WTC11 (cell line): ENCODE measurements at regions not wholly inside any gene's neighbourhood (a gene's known extent, or its start where the extent isn't known, plus 50 kb on each side); places are given as distances from the start of the nearest gene placed in this dataset.

ENCODE experiments used
- AFF4 ChIP-seq: sonication (generic); formaldehyde crosslinking; IDR thresholded peaks from 2 replicates; pipeline ENCODE4 v1.8.1; 2023; ENCODE audit warnings: mild to moderate bottlenecking, missing genetic modification reagents, borderline replicate concordance
- ARID4B ChIP-seq: sonication (generic); formaldehyde crosslinking; IDR thresholded peaks from 2 replicates; pipeline ENCODE4 v1.8.0; 2023; ENCODE audit warnings: missing genetic modification reagents, mild to moderate bottlenecking, borderline replicate concordance
- CREB1 ChIP-seq: sonication (generic); formaldehyde crosslinking; IDR thresholded peaks from 2 replicates; pipeline ENCODE4 v1.8.0; 2023; ENCODE audit warnings: mild to moderate bottlenecking, missing genetic modification reagents
- CTCF ChIP-seq: fragments of 200-600 bp; IDR thresholded peaks from 2 replicates; pipeline ENCODE4 v1.8.0; 2022; ENCODE audit warnings: antibody characterized with exemption
- ESRRA ChIP-seq: sonication (generic); formaldehyde crosslinking; IDR thresholded peaks from 2 replicates; pipeline ENCODE4 v1.8.1; 2022; ENCODE audit warnings: mild to moderate bottlenecking, missing genetic modification reagents, borderline replicate concordance
- ETV6 ChIP-seq: sonication (generic); formaldehyde crosslinking; IDR thresholded peaks from 2 replicates; pipeline ENCODE4 v1.8.1; 2022; ENCODE audit warnings: mild to moderate bottlenecking, missing genetic modification reagents
- FOXP4 ChIP-seq: sonication (generic); formaldehyde crosslinking; IDR thresholded peaks from 2 replicates; pipeline ENCODE4 v1.8.0; 2022; ENCODE audit warnings: mild to moderate bottlenecking, missing genetic modification reagents
- GTF2I ChIP-seq: fragments of 250-450 bp; sonication (Bioruptor Pico); conservative IDR thresholded peaks from 2 replicates; pipeline ENCODE4 v1.4.0; 2021; ENCODE audit warnings: mild to moderate bottlenecking
- MAX ChIP-seq: sonication (generic); formaldehyde crosslinking; IDR thresholded peaks from 2 replicates; pipeline ENCODE4 v1.8.0; 2022; ENCODE audit warnings: mild to moderate bottlenecking, missing genetic modification reagents
- MXD4 ChIP-seq: fragments of 250-450 bp; sonication (Bioruptor Pico); IDR thresholded peaks from 2 replicates; pipeline ENCODE4 v1.8.0; 2021; ENCODE audit warnings: mild to moderate bottlenecking, moderate library complexity, borderline replicate concordance
- MYBL2 ChIP-seq: sonication (generic); formaldehyde crosslinking; IDR thresholded peaks from 2 replicates; pipeline ENCODE4 v1.8.1; 2023; ENCODE audit warnings: mild to moderate bottlenecking, moderate library complexity, missing genetic modification reagents
- NR1H2 ChIP-seq: sonication (generic); formaldehyde crosslinking; IDR thresholded peaks from 2 replicates; pipeline ENCODE4 v1.9.0; 2021; ENCODE audit warnings: mild to moderate bottlenecking, moderate library complexity, missing genetic modification reagents
- ZNF232 ChIP-seq: sonication (generic); formaldehyde crosslinking; IDR thresholded peaks from 2 replicates; pipeline ENCODE4 v1.8.0; 2022; ENCODE audit warnings: mild to moderate bottlenecking, missing genetic modification reagents
- ZNF512 ChIP-seq: sonication (generic); formaldehyde crosslinking; IDR thresholded peaks from 2 replicates; pipeline ENCODE4 v1.8.1; 2022; ENCODE audit warnings: missing genetic modification reagents, borderline replicate concordance

GRCh38 chr2:16039823-16040222 is 99.5 kb downstream of the MYCN start:
- no peak for TF ChIP-seq MYBL2 (CRISPR knock-in tag)
- TF ChIP-seq CTCF: no peak
- TF ChIP-seq FOXP4: no peak
- TF ChIP-seq ARID4B (CRISPR knock-in tag): no peak
- TF ChIP-seq MXD4 (CRISPR knock-in tag): no peak
- TF ChIP-seq MAX (CRISPR knock-in tag): no peak
- no peak for TF ChIP-seq NR1H2 (CRISPR knock-in tag)
- no peak for TF ChIP-seq GTF2I
- TF ChIP-seq ETV6 (CRISPR knock-in tag): no peak
- TF ChIP-seq CREB1: no peak
- no peak for TF ChIP-seq ESRRA
- TF ChIP-seq ZNF512 (CRISPR knock-in tag): no peak
- no peak for TF ChIP-seq ZNF232 (CRISPR knock-in tag)
- no peak for TF ChIP-seq AFF4 (CRISPR knock-in tag)
